ENCODE measurements at regions not wholly inside any gene's neighbourhood (a gene's known extent, or its start where the extent isn't known, plus 50 kb on each side); places are given as distances from the start of the nearest gene placed in this dataset.
"Not testable (repeated sequence)": the region's sequence is repeated elsewhere in the genome, so short reads cannot be mapped to it uniquely, and the experiment has no call there.

DNA sequence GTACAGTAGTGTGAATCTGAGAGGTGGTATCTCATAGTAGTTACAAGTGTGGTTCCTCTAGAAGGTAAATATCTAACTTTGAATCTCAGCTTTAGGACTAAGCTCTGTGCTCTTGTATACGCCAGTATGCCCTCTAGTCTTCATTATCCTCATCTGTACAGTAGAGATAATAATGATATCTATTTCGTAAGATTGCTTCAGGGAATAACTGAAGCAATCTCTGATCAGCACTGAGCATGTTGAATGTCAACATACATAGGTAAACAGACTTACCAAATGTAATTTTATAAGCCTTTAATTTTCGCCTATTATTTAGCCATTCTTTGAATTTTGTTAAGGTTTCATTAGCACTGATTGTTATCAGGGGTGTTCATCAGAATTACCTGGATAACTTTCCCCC, 175.2 kb upstream of the ANKRD50 start:
- no peak for DNase-seq (ENCODE audit: low read depth)

DNA sequence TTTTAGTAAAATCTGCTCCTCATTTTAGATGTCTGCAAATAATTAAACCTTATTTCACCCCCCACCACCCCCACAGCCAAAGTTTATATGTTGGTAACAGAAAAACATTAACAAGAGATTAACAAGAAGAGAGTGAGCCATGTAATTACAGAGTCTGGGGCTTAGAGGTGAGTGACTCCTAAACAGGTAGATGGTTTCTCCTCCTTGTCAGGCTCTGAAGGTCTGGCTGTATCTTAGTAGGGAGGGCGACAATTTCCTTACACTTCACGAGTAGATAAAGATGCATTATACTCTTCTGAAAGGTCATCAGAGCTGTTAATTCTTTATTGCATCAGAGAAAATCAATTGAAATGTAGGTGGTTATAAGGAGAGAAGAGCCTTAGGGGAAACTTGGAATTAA, 171.8 kb upstream of the ANKRD50 start:
- DNase-seq (ENCODE audit: low read depth), result no peak

DNA sequence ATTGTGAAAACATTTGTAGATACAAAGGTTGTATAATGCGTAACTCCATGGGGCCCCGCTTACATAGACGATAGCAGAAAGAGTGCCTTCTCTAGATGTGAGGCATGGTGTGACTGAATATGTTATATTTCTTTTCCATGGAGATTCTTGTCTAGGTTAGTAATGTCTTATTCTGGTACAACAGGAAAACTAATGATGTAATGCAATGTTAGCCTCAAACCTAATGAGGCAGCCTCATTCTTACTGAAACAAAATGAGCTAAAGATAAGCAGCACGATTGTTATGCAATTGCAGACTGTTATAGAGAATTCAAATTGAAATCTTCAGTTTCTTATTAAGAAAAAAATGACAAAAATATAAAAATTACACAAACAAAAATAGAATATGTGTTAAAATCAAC, 171.1 kb upstream of the ANKRD50 start:
- no peak for DNase-seq (ENCODE audit: low read depth)

DNA sequence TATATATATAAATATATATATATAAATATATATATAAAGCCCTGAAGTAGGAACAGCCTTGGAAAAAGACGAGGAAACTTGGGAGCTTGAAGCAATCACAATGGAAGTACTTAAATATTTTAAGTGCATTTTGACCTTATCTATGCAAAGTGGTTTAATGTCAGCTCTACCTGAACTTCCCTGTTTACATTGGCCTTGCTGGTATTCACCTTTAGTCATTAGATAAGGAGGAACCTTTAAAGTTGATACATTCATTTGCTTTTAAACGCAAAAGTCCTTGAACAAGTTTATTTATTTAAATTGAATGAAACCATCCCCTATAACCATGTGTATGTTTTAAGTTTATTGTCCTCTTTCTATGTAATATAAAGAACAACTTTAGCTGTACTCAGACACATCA, 166.7 kb upstream of the ANKRD50 start:
- no peak for DNase-seq (ENCODE audit: low read depth)

DNA sequence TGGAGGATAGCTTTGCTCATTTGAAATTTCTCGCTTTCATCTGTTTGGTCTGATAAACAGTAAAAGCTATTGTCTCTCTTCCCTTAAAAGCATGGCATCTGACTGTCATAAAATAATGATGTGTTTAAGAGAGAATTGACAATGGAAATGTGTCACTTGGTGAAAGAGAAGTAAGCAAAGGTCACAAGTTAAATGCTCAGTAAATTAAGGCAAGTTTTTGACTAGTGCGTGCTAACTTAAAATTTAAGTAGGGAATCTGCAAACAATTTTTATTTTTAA, 161.6 kb upstream of the ANKRD50 start:
- no peak for DNase-seq (ENCODE audit: low read depth)

DNA sequence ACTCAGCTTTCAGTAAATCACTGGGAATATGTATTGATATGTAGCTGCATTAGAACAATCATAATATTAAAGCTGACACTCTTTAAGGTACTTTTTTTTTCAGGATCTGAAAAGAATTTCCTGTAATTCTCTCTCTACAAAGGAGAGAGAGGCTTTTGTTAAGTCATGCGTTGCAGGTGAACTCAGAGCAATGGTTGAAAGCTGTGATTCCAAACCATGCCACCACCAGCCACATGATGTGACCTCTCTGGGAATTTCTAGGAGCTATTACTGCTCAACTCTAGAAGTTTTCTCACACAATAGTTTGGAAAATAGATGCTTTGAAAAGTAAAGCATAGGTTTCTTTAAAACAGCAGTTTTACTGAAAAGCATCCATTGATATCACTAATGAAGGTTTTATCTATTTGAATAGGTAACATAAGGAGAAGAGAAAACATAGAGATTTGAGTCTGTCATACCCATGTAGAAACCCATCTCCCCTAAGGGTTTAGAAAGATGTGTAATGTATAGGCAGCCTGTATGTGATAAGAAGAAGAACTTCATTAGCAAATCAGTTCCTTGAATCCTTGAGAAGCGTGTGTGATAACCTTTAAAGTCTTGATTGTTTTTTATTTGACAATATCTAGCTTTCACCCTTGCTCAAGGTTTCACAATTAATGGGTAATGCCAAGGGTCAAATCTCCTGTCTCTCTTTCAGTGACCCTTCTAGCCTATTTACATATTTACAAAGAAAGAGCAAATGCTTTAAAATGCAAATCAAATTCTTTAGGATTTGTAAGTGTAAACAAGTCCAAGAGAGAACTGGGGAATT, 161.0 kb upstream of the ANKRD50 start:
- DNase-seq (ENCODE audit: low read depth), result no peak

DNA sequence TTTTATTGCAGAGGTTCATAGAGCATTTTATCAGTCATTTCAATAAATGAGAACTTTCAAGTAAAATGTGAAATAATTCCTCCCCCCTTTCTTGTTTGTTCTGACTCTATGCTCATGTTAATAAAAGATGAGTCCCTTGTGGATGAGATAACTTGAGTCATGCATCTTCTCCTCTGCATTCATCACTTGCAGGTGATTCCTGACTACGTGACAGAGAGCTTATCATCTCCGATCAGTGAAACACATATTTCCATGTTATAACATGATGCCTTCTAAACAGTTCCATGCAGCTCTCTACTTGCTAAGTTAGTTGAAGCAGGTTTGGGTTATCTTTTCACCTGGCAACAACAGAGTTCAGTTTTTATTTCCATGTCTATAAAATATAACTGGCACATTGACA, 160.1 kb upstream of the ANKRD50 start:
- DNase-seq (ENCODE audit: low read depth), result no peak

DNA sequence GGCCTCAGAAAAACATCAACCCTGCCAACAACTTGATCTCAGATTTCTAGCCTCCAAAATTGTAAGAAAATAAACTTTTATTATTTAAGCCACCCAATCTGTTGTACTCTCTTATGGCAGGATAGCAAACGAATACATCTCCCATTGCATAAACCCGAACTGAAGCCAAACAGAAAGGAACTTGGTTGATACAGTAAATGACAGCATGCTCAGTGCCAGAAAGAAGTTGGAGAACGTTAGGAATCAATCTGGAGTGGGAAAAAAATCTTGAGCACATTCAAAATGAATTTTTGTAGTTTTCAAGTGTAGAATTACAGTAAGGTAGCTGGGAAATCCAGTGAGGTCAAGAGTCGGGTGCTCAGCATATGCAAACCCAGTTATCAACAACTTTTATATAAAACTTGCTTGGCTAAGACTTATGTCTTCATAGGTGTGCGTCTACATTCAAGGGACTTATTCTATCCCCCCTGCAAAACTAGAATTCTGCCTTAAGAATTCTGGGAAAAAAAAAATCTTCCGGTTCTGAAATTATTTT, 157.5 kb upstream of the ANKRD50 start:
- DNase-seq (ENCODE audit: low read depth), result no peak

DNA sequence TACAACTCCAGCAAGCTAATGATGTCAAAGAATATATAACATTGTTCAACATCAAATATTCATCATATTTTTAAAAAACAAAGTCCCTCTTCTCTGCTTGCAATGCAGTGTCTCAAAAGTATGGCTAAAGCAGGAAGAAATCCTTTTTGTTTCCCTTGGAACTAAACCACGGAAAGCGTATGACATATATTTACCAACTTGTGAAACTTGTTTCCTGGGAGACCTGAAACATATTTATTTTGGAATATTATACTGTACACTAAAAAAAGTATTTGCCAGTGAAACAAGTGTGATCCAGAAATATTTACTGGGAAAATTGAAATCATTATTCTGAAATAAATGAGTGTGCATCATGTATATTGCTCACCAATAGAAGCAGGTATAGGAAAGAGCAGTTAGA, 156.0 kb upstream of the ANKRD50 start:
- DNase-seq (ENCODE audit: low read depth), result no peak

DNA sequence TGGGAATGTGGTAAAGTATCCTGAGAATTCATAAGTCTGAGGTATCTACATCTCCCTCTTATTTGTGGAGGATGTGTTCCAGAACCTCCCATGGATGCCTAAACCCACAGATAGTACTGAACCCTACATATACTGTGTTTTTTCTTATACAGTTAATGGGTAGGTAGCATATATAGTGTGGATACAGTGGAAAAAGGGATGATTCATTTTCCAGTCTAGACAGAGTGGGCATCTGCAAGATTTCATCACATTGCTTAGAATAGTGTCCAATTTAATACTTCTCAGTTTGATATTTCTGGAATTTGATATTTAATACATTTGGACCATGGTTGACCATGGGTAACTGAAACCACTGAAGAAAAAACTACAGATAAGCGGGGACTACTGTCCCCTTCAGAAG, 155.0 kb upstream of the ANKRD50 start:
- DNase-seq (ENCODE audit: low read depth), result no peak

DNA sequence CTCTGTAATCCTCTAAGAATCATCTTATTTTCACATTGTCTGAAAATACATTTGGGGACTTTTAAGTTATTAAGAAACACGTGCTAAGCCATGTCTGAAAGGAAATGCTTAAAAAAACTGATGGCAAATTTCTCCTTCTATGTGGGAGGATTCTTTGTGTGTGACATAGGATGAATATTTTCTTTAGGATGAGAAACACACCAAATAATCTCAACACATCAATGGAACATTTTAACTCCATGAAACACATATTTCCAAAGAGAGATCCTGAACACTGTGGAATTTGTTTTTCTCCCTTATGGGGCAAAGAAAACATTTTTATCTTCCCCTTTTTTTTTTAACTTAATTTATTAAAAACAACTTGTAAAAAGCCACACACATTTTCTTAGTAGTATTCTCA, 153.8 kb upstream of the ANKRD50 start:
- no peak for DNase-seq (ENCODE audit: low read depth)

DNA sequence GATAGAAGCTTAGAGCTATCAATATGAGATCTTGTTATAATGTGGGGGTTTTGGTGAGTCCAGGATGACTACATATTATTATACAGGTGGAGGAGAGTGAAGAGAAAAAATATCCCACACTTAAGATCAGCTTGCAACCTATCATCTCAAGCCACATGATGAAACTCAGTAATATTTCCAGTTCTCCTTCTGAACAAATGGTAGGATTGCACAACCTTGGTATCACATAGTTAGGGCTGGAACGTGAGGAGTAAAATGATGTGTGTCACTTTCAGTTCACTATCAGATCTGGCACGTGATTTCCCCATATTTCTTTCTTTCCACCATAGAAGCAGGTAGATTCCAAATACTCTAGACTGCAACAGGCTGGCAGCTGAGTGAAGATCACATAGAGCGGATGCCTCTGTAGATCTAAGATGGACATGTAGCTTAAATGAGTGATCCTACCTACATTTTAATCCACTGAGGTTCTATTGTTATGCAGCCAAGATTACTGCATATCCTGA, 150.6 kb upstream of the ANKRD50 start:
- DNase-seq (ENCODE audit: low read depth), result no peak

DNA sequence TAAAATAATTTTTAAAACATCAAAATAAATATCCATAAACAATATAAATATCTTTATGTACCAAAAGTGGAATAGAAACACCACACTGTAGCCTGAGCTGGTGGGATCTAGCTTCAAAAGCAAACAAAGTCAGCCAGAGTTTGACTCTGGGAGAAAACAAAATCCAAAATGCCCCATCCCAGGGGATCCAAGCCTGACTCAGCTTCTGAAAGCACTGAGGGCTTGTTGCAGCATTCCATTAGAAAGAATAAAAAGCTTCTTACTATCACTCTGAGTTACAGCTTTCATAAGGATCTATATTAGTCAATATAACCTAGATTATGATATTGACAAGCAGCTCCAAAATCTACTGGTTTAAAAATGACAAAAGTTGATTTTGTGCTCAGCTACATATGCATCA, 149.7 kb upstream of the ANKRD50 start:
- no peak for DNase-seq (ENCODE audit: low read depth)

DNA sequence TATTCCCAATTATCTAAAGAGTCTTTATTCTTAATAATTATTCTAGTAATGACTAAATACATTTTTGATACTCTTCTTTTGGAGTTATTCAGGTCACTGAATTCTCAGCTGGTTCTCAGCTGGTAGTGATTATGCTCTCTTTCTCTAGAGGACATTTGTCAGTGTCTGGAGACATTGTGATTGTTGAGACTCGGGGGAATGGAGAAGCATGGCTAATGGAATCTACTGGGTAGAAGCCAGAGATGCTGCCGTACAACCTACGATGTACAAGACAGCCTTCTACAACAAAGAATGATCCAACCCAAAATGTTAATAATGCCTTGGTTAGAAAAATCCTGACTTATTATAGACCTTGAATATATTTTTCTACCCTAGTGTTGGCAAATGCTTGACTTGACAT, 149.2 kb upstream of the ANKRD50 start:
- DNase-seq (ENCODE audit: low read depth), result no peak

DNA sequence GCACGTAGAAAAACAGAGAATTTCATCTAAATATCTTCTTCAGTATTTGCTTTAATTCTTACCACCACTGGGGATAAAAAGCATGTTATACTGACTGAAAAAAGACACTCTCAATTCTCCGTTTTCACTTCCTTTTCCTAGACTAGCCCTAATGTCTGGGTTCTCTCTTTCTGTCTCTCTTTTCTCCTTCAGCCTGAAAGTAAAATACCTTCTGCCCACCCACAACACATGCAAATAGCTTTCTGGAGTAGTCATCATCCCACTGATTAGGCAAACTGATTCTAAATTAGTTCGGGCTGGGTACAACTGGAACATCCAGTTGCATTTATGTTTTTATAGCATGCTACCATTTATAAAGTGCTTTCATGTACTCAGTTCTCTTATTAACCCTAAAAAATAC, 142.4 kb upstream of the ANKRD50 start:
- no peak for DNase-seq (ENCODE audit: low read depth)

DNA sequence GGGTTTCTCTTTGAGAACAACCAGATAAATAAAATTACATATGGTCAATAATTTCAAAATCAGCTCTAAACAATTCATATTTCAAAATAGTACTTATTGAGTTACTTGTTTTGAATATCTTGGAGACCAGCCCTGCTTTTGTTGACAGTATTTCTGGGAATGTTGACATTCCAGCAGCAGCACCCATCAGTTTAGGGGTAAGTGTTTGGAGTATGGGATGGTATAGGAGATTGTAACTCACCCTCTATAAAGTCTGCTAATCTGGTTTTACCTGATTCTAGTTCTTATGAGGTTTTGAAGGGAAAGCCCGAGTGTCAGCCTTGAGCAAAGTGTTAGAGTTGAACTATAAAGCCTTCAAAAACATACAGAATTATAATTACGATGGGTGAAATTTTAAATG, 139.2 kb upstream of the ANKRD50 start:
- no peak for DNase-seq (ENCODE audit: low read depth)

DNA sequence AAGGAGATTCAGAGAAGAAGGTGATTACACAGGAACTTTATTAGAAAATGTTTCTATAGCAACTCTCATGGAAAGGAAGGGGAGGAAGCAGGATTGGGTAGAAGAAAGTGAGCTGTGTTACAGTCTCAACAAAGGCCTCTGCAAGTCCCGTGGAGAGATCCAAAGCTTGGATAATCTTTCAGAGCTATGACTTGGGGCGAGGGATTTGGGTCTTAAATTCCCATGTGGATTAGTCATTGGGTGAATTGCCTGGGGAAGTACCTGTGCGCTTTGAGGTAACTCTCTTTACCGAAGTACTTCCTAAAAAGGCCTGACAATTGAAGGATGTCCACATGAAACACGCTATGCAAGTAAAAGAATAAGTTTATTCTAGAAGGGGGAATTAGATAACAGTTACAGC, 133.8 kb upstream of the ANKRD50 start:
- no peak for DNase-seq (ENCODE audit: low read depth)

DNA sequence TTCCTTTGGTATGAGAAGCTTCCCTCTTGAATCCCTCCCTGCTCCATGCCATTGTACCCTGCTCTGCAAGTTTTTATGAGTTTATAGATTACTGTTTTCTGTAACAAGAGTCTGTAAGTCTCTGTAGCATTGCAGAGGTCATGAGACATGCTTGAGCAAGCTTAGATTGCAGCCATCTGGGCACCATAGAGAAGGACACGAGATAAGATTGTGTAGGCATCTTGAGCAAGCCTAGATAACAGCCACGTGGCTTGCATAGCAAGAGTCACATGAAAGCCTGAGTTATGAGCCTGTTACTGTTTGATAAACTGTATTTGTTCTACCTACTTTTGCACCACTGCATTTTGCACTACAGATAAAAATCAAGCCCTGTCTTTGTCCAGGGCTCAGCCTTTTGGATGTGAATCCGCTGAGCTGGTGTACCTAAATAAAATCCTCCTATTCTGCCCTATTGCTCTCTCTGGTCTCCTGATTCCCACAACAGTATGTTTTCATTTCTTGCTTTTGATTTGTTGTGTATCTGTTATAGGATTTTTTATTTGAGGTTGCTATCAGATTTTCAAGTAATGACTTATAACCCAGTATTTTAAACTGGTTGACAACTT, 127.4 kb upstream of the ANKRD50 start:
- no peak for DNase-seq (ENCODE audit: low read depth)

DNA sequence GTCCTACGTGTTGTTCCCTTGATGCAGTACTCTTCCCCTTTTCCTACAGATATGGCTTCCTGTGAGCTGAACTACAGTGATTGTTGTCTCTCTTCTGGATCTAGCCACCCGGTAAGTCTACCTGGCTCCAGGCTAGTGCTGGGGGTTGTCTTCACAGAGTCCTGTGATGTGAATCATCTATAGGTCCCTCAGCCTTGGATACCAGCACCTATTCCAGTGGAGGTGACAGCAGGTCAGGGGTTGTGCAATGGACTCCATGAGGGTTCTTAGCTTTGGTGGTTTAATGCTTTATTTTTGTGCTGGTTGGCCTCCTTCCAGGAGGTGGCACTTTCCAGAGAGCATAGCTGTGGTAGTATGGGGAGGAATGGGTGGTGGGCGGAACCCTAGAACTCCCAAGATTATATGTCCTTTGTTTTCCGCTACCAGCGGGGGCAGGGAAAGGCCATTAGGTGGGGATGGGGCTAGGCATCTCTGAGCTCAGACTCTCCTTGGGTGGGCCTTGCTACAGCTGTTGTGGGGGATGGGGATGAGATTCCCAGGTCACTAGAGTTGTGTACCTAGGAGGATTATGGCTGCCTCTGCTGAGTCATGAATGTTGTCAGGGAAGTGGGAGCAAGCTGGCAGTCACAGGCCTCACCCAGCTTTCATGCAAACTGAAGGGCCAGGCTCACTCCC, 121.4 kb upstream of the ANKRD50 start:
- no peak for DNase-seq (ENCODE audit: low read depth)

DNA sequence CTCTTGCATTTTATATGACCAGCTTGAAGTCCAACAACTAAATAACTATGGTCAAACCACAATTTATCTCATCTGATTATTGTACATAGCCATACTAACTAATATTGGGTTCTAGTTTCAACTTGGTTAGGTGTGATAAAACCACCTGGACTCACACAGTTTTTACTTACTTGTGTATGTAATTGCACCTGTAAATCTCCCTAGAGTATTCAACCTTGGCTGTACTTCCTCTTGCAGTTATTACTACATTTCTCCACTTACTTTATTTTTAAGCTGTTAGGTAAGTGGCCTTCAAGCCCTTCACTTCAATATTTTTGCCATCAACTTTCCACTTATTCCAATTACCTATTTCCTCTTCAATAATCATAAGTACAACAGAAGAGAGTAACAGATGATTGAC, 115.8 kb upstream of the ANKRD50 start:
- no peak for DNase-seq (ENCODE audit: low read depth)

DNA sequence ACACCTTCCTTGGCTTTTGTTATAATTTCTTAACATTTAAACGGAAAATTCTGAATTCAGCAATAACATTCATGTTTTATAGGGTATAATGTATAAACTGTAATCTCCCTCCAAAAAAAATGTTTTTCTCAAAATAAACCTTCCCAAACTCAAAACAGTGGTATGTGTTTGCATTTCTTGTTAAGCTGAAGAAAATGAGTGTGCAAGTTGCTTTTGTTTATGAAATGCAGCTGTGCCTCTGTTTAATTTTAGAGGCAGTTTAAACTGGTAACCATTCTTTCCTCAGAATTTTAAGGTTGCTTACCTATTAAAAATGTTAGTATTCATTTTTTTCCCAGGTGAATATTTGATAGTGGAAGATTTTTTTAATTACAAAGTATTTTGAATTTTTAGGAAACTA, 105.0 kb upstream of the ANKRD50 start:
- DNase-seq (ENCODE audit: low read depth), result no peak

DNA sequence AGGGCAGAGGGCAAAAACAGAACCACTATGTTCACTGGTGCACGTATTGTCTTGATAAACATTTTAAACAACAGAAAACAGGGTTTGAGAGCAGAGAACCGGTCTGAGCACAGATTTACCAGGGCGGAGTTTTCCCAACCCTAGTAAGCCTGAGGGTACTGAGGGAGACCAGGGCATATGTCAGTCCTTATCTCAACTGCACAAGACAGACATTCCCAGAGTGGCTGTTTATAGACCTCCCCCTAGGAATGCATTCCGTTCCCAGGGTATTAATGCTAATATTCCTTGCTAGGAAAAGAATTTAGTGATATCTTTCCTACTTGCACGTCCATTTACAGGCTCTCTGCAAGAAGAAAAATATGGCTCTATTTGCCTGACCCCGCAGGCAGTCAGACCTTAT, 99.7 kb upstream of the ANKRD50 start:
- not testable (repeated sequence) for DNase-seq (ENCODE audit: low read depth)

DNA sequence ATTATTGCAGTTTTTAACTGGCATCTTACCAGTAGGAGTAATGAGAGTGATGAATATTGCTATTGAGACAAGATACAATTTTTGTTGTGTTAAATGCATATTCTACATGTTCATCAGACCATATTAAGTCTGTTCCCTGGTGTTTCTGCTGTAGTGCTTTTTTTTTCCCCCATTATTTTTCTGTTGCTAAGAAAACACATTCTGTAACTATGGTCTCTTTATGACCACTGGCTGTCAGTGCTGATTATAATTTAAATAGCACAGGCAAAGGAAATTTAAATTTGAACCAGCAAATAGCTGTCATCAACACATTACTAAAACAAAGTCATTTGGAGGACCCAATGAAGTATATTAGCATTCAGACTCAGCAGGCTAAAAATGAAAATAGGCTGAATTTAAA, 98.3 kb upstream of the ANKRD50 start:
- no peak for DNase-seq (ENCODE audit: low read depth)
